H1 (cell line): ENCODE measurements at regions not wholly inside any gene's neighbourhood (a gene's known extent, or its start where the extent isn't known, plus 50 kb on each side); places are given as distances from the start of the nearest gene placed in this dataset.

Experiments used
- EZH2 ChIP-seq: fragments of 200-600 bp; sonication (generic); IDR thresholded peaks from 2 replicates; pipeline ENCODE4 v1.7.1; 2012; ENCODE audit warnings: low read depth, mild to moderate bottlenecking, moderate library complexity, low read length, inconsistent platforms; ENCODE audit not compliant: severe bottlenecking
- JUND ChIP-seq: IDR thresholded peaks from 2 replicates; pipeline ENCODE4 v1.6.1; 2011; ENCODE audit warnings: mild to moderate bottlenecking, improper control_type of control experiment, low read length
- KDM1A ChIP-seq: fragments of 200-600, 300-600 bp; sonication (generic); IDR thresholded peaks from 2 replicates; pipeline ENCODE4 v1.7.1; 2016; ENCODE audit warnings: mild to moderate bottlenecking, low read length, borderline replicate concordance
- NRF1 ChIP-seq: IDR thresholded peaks from 2 replicates; pipeline ENCODE4 v1.6.1; 2011; ENCODE audit warnings: mild to moderate bottlenecking, low read depth, low read length, improper control_type of control experiment
- SP1 ChIP-seq: IDR thresholded peaks from 2 replicates; pipeline ENCODE4 v1.6.1; 2011; ENCODE audit warnings: low read depth, low read length
- SP4 ChIP-seq: IDR thresholded peaks from 2 replicates; pipeline ENCODE4 v1.6.1; 2012; ENCODE audit warnings: low read length, inconsistent platforms

- 0 out of 2 replicates have a peak, but pooled peaks have one; percentile 26 for TF ChIP-seq SP1
- TF ChIP-seq EZH2, result no peak
- TF ChIP-seq KDM1A, result 0 out of 2 replicates have a peak, but pooled peaks have one; percentile 21
- no peak for TF ChIP-seq NRF1
- no peak for TF ChIP-seq SP4
- no peak; the same call in 1 of the 2 replicates for TF ChIP-seq JUND
Observed at GRCh38 chr6:44002067-44002592, 125.1 kb downstream of the MRPL14 start (continued).
